BLaER1 (cell line): ENCODE measurements at regions not wholly inside any gene's neighbourhood (a gene's known extent, or its start where the extent isn't known, plus 50 kb on each side); places are given as distances from the start of the nearest gene placed in this dataset.
A peak's percentile ranks its signal among the peaks of the same experiment; 100 is the strongest.
"Not testable (repeated sequence)": the region's sequence is repeated elsewhere in the genome, so short reads cannot be mapped to it uniquely, and the experiment has no call there.

ENCODE experiments used
- H3K27ac ChIP-seq: shearing (Covaris generic); formaldehyde crosslinking; 2 replicates; pipeline ENCODE4 v1.8.1; 2022
- H3K27me3 ChIP-seq: shearing (Covaris generic); formaldehyde crosslinking; 2 replicates; pipeline ENCODE4 v1.8.1; 2022
- H3K36me3 ChIP-seq: shearing (Covaris generic); formaldehyde crosslinking; 2 replicates; pipeline ENCODE4 v1.8.1; 2022
- H3K4me1 ChIP-seq: shearing (Covaris generic); formaldehyde crosslinking; 2 replicates; pipeline ENCODE4 v1.8.1; 2022
- H3K4me2 ChIP-seq: shearing (Covaris generic); formaldehyde crosslinking; 2 replicates; pipeline ENCODE4 v1.8.1; 2022
- H3K4me3 ChIP-seq: shearing (Covaris generic); formaldehyde crosslinking; 2 replicates; pipeline ENCODE4 v1.8.1; 2022
- H3K9ac ChIP-seq: shearing (Covaris generic); formaldehyde crosslinking; 2 replicates; pipeline ENCODE4 v1.8.1; 2022
- H3K9me3 ChIP-seq: shearing (Covaris generic); formaldehyde crosslinking; 2 replicates; pipeline ENCODE4 v1.8.1; 2022
- H4K20me1 ChIP-seq: shearing (Covaris generic); formaldehyde crosslinking; 2 replicates; pipeline ENCODE4 v1.8.1; 2022
- Cebpa-rat ChIP-seq: shearing (Covaris generic); IDR thresholded peaks from 2 replicates; pipeline ENCODE4 v1.8.1; 2022

GRCh38 chr1:196136396-196136795 is 471.8 kb downstream of the KCNT2 start:
- Histone ChIP-seq H3K4me1 (no peaks in the 10 kb centered on the region), H4K20me1 (no peaks in the 10 kb centered on the region), H3K27me3 (no peaks in the 10 kb centered on the region), H3K4me3 (no peak overlapping the region), H3K27ac (no peak overlapping the region), H3K9ac (no peak overlapping the region), H3K36me3 (no peaks in the 10 kb centered on the region), H3K4me2 (no peak overlapping the region), H3K9me3 (no peaks in the 10 kb centered on the region)
- no peak for TF ChIP-seq Cebpa-rat

GRCh38 chr1:196131691-196132090 is 476.5 kb downstream of the KCNT2 start:
- Histone ChIP-seq H3K9ac (no peak overlapping the region), H3K27me3 (no peaks in the 10 kb centered on the region), H3K4me1 (no peaks in the 10 kb centered on the region), H3K4me2 (no peak overlapping the region), H3K4me3 (no peak overlapping the region), H4K20me1 (no peaks in the 10 kb centered on the region), H3K9me3 (no peaks in the 10 kb centered on the region), H3K27ac (no peak overlapping the region), H3K36me3 (no peaks in the 10 kb centered on the region)
- no peak for TF ChIP-seq Cebpa-rat

- no peaks in the 10 kb centered on the region for H3K36me3 ChIP-seq
- no peak overlapping the region for H3K4me3 ChIP-seq
- H3K27me3 ChIP-seq, result no peaks in the 10 kb centered on the region
- no peaks in the 10 kb centered on the region for H3K4me1 ChIP-seq
- no peaks in the 10 kb centered on the region for H3K9me3 ChIP-seq
- no peaks in the 10 kb centered on the region for H4K20me1 ChIP-seq
- TF ChIP-seq Cebpa-rat, result no peak
- no peak overlapping the region for H3K4me2 ChIP-seq
- H3K27ac ChIP-seq, result no peak overlapping the region
- no peak overlapping the region for H3K9ac ChIP-seq
Measured at GRCh38 chr1:196128835-196129234, 479.4 kb downstream of the KCNT2 start.

- no peak for TF ChIP-seq Cebpa-rat
- H3K27me3 ChIP-seq, result no peaks in the 10 kb centered on the region
- H3K9me3 ChIP-seq, result no peaks in the 10 kb centered on the region
- H3K4me1 ChIP-seq, result no peaks in the 10 kb centered on the region
- H3K9ac ChIP-seq, result no peak overlapping the region
- no peak overlapping the region for H3K27ac ChIP-seq
- H4K20me1 ChIP-seq, result no peaks in the 10 kb centered on the region
- no peaks in the 10 kb centered on the region for H3K36me3 ChIP-seq
- no peak overlapping the region for H3K4me2 ChIP-seq
- H3K4me3 ChIP-seq, result no peak overlapping the region
Measured at GRCh38 chr1:196121181-196121580, 487.1 kb downstream of the KCNT2 start.

GRCh38 chr1:196115646-196116045 is 492.6 kb downstream of the KCNT2 start:
- Histone ChIP-seq H3K9ac (no peak overlapping the region), H3K27me3 (no peaks in the 10 kb centered on the region), H3K4me1 (peaks cover 5% of the 10 kb centered on the region; the same call in 1 of the 2 replicates), H3K4me2 (peak overlapping the region; percentile 10), H3K9me3 (no peaks in the 10 kb centered on the region), H4K20me1 (no peaks in the 10 kb centered on the region), H3K36me3 (no peaks in the 10 kb centered on the region), H3K4me3 (no peak overlapping the region), H3K27ac (no peak overlapping the region)
- TF ChIP-seq Cebpa-rat, result no peak

- Histone ChIP-seq H3K4me2 (no peak overlapping the region), H3K27me3 (no peaks in the 10 kb centered on the region), H3K9me3 (no peaks in the 10 kb centered on the region), H3K4me3 (no peak overlapping the region), H3K9ac (no peak overlapping the region), H3K4me1 (peaks cover 5% of the 10 kb centered on the region; the same call in 1 of the 2 replicates), H3K36me3 (no peaks in the 10 kb centered on the region), H3K27ac (no peak overlapping the region), H4K20me1 (no peaks in the 10 kb centered on the region)
- TF ChIP-seq Cebpa-rat, result no peak
Measured at GRCh38 chr1:196114193-196114592, 494.0 kb downstream of the KCNT2 start.

- not testable (repeated sequence) for H3K36me3 ChIP-seq, H3K4me3 ChIP-seq, H3K9ac ChIP-seq, H4K20me1 ChIP-seq, H3K27me3 ChIP-seq, H3K4me2 ChIP-seq, H3K9me3 ChIP-seq, H3K27ac ChIP-seq, H3K4me1 ChIP-seq
Measured at GRCh38 chr1:196108990-196109389, 499.2 kb downstream of the KCNT2 start.

GRCh38 chr1:196105901-196106300 is 502.3 kb downstream of the KCNT2 start:
- H3K4me2 ChIP-seq, result no peak overlapping the region
- no peak for TF ChIP-seq Cebpa-rat
- no peaks in the 10 kb centered on the region for H3K36me3 ChIP-seq
- H3K27ac ChIP-seq, result no peak overlapping the region
- H3K9me3 ChIP-seq, result peaks cover 11% of the 10 kb centered on the region
- H4K20me1 ChIP-seq, result no peaks in the 10 kb centered on the region
- no peak overlapping the region for H3K9ac ChIP-seq
- no peak overlapping the region for H3K4me3 ChIP-seq
- H3K27me3 ChIP-seq, result no peaks in the 10 kb centered on the region
- H3K4me1 ChIP-seq, result no peaks in the 10 kb centered on the region

- no peaks in the 10 kb centered on the region for H3K27me3 ChIP-seq
- H3K27ac ChIP-seq, result no peak overlapping the region
- no peaks in the 10 kb centered on the region for H3K4me1 ChIP-seq
- H4K20me1 ChIP-seq, result no peaks in the 10 kb centered on the region
- peaks cover 20% of the 10 kb centered on the region for H3K9me3 ChIP-seq
- no peak for TF ChIP-seq Cebpa-rat
- no peaks in the 10 kb centered on the region for H3K36me3 ChIP-seq
- H3K4me2 ChIP-seq, result no peak overlapping the region
- no peak overlapping the region for H3K4me3 ChIP-seq
- no peak overlapping the region for H3K9ac ChIP-seq
Measured at GRCh38 chr1:196102826-196103225, 505.4 kb downstream of the KCNT2 start.

- Histone ChIP-seq H3K9me3 (peaks cover 20% of the 10 kb centered on the region), H3K27me3 (no peaks in the 10 kb centered on the region), H3K36me3 (no peaks in the 10 kb centered on the region), H3K4me2 (no peak overlapping the region), H3K9ac (no peak overlapping the region), H3K4me3 (no peak overlapping the region), H4K20me1 (no peaks in the 10 kb centered on the region), H3K4me1 (no peaks in the 10 kb centered on the region), H3K27ac (no peak overlapping the region)
- no peak for TF ChIP-seq Cebpa-rat
Measured at GRCh38 chr1:196098000-196098399, 510.2 kb downstream of the KCNT2 start.

GRCh38 chr1:196094821-196095220 is 513.4 kb downstream of the KCNT2 start:
- H3K4me3 ChIP-seq, result no peak overlapping the region
- H3K4me2 ChIP-seq, result no peak overlapping the region
- no peaks in the 10 kb centered on the region for H3K27me3 ChIP-seq
- no peaks in the 10 kb centered on the region for H4K20me1 ChIP-seq
- H3K36me3 ChIP-seq, result no peaks in the 10 kb centered on the region
- TF ChIP-seq Cebpa-rat, result no peak
- H3K9me3 ChIP-seq, result no peaks in the 10 kb centered on the region
- no peaks in the 10 kb centered on the region for H3K4me1 ChIP-seq
- no peak overlapping the region for H3K9ac ChIP-seq
- H3K27ac ChIP-seq, result no peak overlapping the region
